Ishikawa (cell line): ENCODE measurements at regions not wholly inside any gene's neighbourhood (a gene's known extent, or its start where the extent isn't known, plus 50 kb on each side); places are given as distances from the start of the nearest gene placed in this dataset.

Source experiments
- CREB1 ChIP-seq: IDR thresholded peaks from 2 replicates; pipeline ENCODE4 v1.6.1; 2012; ENCODE audit warnings: low read depth
- EGR1 ChIP-seq: IDR thresholded peaks from 2 replicates; pipeline ENCODE4 v1.6.1; 2012
- EP300 ChIP-seq: IDR thresholded peaks from 2 replicates; pipeline ENCODE4 v1.6.1; 2012; ENCODE audit warnings: borderline replicate concordance
- NFIC ChIP-seq: IDR thresholded peaks from 2 replicates; pipeline ENCODE4 v1.6.1; 2012
- RAD21 ChIP-seq: IDR thresholded peaks from 2 replicates; pipeline ENCODE4 v1.6.1; 2012; ENCODE audit warnings: low read depth
- REST ChIP-seq: IDR thresholded peaks from 2 replicates; pipeline ENCODE4 v1.6.1; 2012; ENCODE audit warnings: low read depth, mild to moderate bottlenecking
- TAF1 ChIP-seq: IDR thresholded peaks from 2 replicates; pipeline ENCODE4 v1.6.1; 2012; ENCODE audit warnings: low read depth, mild to moderate bottlenecking
- TCF12 ChIP-seq: IDR thresholded peaks from 2 replicates; pipeline ENCODE4 v1.6.1; 2012; ENCODE audit warnings: low read depth
- YY1 ChIP-seq: IDR thresholded peaks from 2 replicates; pipeline ENCODE4 v1.6.1; 2012; ENCODE audit warnings: low read depth
- ZBTB7A ChIP-seq: IDR thresholded peaks from 2 replicates; pipeline ENCODE4 v1.6.1; 2012; ENCODE audit warnings: low read depth

GRCh38 chr2:16881122-16881521, 215.5 kb upstream of the CYRIA start:
- no peak for TF ChIP-seq EP300
- TF ChIP-seq RAD21: no peak
- no peak for TF ChIP-seq YY1
- no peak for TF ChIP-seq CREB1
- no peak for TF ChIP-seq TCF12
- no peak for TF ChIP-seq REST
- TF ChIP-seq EGR1: no peak
- no peak for TF ChIP-seq TAF1
- TF ChIP-seq ZBTB7A: no peak
- no peak for TF ChIP-seq NFIC
